Activated T-cell treated with anti-CD3 and anti-CD28 coated beads for 48 hours (primary cell): ENCODE measurements at regions not wholly inside any gene's neighbourhood (a gene's known extent, or its start where the extent isn't known, plus 50 kb on each side); places are given as distances from the start of the nearest gene placed in this dataset.

ENCODE experiments used
- DNase-seq: peaks from one replicate; pipeline ENCODE4 v3.0.0-alpha.2; 2020; ENCODE audit warnings: low read depth

DNA sequence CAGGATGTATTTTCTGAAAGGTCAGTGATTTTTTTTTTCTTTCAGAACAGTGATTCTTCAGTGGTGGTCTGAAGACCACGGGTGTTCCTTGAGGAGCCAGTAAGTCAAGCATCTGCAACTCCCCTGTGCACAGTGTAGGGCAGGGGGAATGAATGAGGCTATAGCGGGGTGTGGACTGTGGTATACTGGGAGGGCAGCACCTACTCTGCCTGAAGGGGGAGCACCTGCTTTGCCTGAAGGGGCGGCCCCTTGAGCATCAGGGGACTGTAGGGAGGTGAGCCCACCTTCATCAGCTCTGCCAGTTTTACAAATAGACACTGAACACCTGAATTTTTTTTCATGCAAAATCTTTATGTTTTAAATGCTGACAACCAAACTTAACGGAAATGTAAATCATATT is 77.5 kb upstream of the RIPOR2 start:
- DNase-seq: no peak

DNA sequence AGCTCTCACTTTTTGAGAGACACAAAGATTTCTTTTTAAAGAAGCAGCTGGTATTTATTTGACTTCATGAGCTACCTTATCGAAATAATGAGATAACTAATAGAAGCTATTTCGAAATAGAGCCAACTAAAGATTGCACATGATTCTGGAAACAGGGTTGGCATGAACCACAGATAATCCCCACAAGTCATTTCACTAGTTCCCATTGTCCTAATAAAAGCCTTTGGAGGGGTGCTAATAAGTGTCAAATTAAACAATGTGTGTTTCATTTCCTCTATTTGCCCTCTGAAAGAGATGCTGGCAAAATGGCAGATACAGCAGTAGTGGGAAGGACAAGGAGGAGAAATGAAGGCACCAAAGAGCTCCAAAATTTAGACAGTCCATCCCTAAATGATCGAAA is 78.6 kb upstream of the RIPOR2 start:
- no peak for DNase-seq

DNA sequence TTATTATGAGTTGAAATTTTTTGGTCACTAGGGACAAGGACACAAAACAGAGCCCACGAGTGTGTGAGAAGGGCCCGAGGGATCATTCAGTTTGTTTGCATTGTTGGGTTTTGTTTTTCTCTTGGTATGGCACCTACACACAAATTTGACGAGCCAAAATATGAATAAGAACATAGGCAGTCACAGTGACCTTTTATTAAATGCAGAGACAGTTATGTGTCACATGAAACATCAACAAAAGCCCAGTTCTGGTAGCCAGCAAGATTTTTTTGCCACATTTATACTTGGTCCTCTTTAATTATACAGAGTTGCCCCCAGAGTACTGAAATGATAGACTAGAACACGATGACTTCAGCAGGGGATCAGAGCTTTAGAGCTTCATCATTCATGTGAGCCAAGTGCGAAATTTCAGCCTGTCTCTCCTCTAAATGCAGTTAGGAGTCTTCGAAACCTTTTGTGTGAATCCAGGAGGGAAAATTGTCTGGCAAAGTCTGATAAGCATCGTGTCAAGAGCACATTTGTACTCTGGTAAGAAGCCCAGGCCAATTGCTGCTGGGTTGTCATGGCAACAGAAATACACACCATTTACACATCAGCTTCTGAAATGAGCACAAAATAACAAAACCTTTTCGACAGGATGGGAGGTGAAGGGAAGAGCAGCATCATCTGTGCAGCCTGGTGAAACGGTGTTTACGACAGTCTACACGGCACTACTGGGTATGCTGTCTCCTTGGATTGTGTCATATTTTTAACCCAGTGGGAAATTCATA is 79.2 kb upstream of the RIPOR2 start:
- DNase-seq: no peak

DNA sequence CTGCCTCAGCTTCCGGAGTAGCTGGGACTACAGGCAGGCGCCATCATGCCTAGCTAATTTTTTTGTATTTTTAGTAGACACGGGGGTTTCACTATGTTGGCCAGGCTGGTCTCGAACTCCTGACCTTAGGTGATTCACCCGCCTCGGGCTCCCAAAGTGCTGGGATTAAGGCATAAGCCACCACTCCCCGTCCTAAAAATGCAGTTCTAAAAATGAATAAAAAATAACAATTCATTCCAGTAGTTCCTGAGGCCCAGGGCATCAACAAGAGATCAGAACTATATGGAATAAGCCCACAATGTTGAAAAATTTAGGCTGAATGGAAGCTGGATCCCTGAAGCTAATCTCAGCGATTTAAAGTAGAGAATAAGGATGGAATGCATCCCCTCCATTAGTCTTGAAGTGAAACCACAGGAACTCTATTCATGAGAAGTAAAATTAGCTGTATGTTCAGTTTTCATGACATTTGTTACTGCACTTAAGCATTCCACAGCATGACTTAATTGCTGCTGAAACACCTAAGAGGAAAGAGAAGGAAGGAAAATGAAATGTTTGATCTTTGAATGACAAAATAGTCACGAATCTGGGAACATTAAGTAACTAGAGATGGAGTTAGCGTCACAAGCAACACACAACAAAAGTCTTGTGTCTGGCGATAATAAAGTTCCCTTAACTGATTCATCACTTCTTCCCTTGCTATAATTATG is 80.4 kb upstream of the RIPOR2 start:
- DNase-seq: no peak

DNA sequence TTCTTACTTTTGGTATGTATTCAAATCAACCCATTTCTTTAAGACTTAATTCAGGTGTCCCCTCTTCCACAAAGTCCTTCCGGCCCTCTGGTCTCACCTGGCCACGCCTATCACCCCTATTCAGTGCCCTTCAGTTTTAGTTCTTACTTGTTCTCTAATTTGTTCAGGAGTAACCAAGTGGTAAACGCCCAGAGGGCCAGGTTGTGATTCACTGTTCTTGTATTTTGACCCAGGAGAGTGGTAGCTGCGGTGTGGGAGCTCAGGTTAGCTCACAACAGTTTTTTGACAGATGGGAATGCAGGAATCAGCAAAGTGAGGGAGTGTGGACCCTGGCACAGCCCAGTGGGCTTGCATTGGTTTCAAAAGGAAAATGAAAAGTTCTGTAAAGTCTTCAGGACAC is 81.7 kb upstream of the RIPOR2 start:
- no peak for DNase-seq

DNA sequence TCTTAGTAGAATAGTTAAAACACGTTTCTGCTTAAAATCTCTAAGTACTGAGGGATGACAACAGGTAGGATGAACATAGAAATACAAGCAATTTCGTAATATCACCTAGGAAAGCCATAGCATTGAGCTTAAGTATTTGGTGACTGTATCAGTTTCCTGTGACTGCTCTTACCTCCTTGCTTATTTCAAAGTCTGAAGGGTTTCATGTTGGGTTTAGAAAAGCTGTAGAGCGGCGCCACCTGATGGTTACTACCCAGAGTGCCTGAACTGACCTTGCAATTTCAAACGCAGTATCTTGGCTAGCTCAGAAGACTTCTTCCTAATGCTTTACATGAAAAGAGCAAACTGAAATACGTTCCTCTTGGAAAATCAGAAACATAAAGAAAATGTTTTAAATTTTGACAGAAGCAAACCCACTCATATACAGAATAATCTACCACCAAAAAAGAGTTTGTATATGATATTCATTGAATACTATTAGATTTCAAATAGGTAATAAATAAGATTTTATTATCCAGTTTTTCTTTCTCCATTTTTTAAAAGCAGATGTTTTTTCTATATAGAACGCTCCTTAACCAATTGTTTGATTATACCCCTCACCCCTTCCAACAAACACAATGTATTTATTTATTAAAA is 82.3 kb upstream of the RIPOR2 start:
- DNase-seq: peak; percentile 66

DNA sequence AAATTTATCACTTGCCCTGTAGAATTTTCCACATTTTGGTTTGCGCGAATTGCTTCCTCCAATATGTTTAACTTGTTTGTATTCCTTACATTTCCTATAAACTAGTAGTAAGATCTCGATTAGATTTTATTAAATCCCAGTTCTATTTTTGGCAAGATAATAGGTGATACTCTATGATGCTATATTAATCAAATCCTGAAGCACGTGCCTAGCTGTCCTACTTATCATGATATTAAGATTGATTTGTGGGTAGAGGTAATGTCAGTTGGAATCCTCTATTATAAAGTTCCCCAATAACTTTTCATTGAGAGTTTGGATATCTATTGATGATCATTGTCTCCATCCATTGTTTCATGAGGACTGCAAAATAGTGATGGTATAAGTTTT is 82.8 kb upstream of the RIPOR2 start:
- no peak for DNase-seq

DNA sequence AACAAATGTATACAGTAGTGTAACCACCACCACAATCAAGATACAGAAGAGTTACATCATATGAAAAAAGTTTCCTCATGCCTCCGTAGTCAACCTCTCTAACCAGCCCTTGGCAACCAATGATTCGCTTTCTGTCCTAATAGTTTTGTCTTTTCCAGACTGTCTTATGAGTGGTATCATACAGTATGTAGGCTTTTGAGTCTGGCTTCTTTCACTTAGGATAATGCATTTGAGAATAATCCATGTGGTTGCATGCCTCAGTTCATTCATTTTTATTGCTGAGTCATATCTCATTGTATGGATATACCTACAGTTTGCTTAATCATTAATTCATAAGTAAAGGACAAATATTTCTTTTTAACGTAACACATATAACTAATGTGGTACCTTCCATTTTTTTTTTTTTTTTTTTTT is 86.4 kb upstream of the RIPOR2 start:
- DNase-seq: no peak

DNA sequence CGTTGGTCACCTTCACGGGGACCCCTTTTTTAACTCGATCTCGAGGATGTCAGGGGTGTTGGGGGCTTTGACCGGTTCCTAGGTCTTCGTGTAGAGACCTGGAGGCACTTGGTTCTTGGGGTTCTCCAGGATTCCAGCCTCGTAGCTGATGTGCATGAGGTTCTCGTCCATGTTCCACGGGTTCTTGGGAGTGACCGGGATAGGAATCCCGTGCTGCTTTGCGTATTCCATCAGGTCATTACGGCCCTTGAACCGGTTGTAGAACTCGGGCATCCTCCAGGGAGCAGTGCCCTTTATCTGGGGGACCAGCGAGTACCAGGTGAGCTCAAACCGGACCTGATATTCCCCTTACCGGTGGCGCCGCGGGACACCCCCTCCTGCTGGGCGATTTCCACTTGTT is 88.0 kb upstream of the RIPOR2 start:
- DNase-seq: no peak

DNA sequence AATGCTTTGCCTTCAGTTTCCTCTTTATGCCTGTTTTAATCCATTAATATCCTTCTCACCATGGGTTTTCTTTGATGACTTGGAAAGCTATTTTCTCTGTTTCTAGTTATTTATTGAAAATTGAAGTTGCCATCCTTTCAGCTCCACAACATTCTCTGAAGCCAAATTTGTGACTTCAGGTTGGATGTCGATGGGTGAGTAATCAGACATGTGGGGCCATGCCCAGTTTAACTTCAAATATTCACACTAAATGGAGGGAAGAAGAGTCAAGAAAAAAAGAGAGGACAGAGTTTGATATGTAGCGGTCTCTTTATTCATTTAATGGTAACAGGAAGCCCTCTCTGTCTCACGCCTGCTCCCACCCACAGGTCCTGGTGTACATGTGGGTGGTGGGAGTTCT is 89.1 kb upstream of the RIPOR2 start:
- no peak for DNase-seq

DNA sequence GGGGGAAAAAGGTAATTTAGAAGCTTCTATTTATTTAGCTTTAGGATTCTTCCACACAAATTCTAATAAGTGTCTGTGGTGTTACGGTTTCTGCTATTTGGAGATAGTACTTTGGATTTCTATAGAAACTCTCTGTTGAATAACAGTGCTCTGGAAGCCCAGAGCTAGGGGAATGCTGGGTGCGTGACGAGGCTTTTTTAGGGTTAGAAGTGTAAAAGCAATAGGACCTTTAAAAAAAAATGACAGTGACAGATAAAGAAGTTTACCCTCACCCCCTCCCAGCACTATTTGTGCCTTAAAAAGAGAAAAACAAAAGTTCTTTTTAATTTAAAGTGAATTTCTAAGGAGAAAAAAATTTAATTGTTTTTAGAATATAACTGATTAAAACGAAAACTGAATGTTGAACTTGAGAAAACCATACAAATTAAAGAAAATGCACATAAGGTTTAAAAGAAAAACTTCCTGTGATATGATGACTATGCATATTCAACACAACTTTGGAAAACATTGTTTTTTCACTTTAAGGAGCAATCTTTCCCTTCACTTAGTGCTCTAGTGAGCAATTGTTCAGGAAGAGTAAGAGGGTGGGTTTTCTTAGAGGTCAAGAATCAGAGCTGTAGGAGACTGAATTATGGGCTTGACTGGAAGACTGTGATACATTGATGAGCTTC is 89.6 kb upstream of the RIPOR2 start:
- DNase-seq: no peak

DNA sequence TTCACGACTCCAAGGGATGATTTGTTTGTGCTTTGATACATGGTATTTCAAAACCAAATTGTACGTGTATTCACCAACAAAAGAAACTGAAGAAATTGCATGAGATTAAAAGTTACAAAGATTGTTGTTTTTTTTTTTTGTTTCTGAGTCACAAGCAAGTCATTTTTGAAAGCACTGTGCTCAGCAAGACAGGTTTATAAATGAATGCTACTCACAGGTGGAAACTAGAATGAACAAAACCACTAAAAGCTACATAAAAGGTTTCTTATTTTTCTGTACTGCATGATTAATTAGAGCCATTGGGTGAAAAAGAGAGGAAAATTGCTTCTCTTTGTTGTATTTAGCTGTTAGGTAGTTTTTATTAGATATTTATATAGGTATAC is 90.2 kb upstream of the RIPOR2 start:
- no peak for DNase-seq

DNA sequence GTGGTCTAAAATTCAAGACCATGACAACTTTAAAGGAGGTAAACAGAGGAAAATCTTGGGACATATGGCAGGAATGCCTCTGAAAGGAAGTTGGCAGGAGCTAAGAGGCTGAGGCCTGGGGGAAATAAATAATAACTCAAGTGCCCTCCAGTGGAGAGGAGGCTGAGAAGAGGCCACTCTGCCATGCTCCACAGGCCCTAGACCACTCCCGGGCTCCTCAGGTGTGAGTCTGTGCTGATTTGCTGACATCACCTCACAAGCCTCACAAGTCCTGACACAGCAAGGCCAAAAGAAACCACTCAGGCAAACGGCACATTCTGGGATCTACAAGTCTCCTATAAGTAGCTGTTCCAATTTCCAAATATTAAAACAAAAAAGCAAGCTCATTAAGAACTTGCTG is 91.0 kb upstream of the RIPOR2 start:
- DNase-seq: no peak

DNA sequence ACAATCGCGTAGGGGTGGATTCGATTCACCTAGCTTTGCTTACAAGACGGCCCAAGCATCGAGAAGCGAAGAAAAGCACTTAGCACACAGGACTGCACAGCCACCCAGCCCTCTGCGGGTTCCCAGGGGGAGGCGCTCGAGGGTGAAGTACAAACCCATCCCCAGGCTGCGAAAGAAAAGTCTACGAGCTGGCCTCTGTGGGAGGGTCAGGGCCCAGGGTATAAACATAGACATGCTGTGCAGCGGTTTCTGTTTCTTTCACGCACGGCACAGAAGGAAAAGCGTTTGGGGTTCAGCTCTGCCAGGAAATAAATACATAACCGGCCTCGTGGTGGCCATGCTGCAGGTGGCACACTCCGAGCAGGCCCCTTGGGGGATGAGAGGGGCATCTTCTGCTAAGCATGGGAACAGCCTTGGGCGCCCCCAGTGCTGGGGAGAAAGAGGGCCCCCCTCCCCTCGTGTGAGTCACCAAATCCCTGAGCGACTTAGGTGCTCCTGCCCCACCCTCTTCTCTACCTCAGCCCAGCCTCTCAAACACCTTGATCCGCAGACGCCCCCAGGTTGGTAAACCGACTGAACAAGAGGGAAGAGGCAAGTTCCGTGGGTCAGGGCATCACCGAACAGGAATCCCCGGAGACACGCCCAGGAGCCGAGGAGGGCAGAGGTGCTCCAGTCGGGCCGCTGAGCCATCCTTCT is 91.6 kb upstream of the RIPOR2 start:
- peak; percentile 71 for DNase-seq

DNA sequence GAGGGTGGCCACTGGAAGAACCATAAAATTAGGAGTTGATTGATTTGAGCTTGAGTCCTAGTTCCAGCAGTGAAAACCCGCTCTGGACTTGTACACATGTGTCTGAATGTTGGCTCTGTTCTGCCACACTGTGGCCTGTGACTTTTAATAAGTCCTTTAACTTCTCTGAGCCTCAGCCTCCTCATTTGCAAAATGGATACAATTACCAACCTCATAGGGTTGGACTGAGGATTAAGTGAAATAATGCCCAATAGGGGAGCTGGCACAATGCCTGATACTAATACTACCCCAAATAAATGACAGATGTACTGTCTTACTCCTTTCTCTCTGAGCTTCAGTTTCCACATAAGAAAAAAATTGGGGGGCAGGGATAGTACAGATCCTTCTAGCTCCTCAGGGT is 92.6 kb upstream of the RIPOR2 start:
- no peak for DNase-seq

DNA sequence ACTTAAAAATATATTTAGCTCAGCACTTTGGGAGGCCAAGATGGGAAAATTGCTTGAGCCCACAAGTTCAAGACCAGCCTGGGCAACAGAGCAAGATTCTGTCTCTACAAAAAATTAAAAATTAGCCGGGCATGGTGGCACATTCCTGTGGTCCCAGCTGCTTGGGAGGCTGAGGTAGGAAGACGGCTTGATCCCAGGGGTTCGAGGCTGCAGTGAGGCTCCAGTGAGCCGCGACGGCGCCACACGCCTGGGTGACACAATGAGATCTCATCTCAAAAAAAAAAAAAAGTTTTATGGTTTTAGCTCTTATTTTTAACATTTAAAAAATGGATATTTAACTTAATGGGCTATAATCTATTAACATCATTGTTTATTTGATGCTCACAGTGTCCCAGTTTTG is 97.2 kb upstream of the RIPOR2 start:
- DNase-seq: no peak

DNA sequence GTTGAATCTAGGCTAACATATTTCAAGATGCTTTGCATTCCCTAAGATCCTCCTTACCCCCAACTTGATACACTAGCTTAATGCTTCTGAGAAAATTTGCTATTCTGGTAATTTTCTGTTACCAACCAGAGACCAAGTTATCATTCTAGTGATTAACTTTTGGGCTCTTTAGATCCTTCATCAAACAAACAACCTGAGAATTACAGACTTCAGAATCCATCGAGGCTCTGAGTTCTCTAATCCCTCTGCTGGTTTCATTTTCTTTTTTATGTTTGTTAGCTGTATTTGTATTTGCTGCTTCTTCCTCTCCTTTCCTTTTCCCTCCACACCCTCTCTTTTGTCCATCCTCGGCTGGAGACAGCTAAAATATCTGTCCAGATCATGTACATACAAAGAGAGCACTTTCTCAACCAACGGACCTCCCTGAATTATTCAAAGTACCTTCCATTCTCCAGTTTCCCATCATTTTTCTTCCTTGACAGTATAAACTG is 98.7 kb upstream of the RIPOR2 start:
- DNase-seq: no peak

DNA sequence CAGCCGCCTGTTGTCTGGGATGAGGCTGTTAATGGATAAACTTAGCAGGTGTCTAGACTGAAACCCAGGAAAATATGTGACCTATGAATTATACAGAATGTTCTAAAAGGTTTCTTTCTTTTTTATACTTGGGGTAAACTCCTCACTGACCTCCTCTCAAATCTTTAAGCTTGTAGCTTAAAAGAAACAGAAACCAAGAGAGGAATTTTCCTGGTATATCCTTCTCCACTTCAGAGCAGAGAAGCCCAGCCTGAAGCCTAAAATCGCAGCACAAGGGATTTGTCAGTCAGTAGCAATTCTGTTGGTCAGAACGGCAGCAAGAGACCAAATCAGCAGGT is 99.4 kb upstream of the RIPOR2 start:
- no peak for DNase-seq

DNA sequence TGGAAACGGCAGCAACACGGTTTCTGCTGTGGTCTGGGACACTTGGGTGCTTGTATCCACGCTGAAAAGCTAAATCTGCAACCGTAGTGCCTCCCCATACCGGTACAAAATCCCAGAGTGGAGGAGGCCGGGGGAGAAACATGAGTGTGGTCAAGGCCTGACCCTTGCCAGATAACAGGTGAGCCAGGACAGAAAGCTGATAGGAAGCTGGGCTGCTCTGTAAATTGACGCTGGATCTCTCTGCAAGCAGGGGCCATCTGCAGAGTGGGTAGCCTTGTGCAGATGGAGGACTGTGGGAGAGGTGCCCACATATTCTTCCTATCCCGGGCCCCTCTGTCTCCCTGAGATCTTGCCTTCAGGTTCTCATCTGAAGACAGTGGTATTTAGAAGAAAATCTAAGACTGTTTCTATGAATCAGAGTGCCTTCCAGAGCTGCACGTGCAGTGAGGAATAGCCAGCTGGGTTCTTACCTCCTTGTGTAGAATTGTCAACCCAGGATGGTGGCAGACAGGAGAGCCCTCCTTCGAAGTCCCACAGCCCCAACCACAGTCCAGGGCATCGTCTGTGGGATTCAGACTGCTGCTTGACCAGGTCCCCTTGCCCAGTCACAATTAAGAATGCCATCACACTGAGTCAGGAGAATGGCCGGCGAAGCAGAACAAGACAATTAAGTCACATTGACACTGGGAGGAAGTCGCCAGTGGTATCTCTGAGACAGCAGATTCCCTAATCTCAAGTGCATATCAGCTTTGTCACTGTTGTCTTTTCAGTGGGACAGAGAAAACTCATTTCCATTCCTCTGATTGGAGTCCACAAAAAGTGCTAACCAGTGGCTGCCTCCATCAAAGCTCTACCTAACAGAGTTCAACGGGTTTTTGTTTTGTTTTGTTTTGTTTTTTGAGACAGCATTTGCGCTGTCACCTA is 100.0 kb upstream of the RIPOR2 start:
- no peak for DNase-seq

DNA sequence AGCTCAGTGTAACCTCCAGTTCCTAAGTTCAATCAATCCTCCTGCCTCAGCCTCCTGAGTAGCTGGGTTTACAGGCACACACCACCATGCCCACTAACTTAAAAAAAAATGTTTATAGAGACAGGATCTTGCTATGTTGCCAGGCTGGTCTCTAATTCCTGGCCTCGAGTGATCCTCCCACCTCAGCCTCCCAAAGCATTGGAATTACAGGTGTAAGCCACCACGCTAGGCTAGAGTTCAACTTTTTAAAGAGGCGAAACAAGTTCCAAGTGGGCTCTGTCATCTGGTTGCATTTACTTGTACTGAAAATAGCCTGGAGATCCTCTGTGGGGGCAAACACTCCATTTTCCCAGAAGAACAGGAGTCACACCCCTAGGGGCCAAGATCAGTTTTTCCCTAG is 100.7 kb upstream of the RIPOR2 start:
- no peak for DNase-seq

DNA sequence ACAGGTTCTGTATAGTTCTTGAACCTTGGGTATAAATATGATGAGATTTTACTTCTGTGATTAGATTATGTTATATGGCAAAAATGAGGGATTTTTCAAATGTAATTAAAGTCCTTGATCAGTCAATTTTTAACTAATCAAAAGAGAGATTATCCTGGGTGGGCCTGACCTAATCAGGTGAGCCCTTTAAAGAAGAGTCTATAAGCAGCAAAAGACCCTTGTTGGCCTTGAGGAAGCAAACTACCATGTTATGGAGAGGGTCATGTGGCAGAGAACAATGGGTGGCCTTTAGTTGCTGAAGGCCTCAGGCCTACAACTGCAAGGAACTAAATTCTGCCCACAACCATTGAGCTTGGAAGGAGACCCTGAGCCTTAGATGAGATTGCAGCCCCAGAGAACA is 102.5 kb upstream of the RIPOR2 start:
- no peak for DNase-seq
